Right lung (tissue), 2 donors: ENCODE measurements at regions not wholly inside any gene's neighbourhood (a gene's known extent, or its start where the extent isn't known, plus 50 kb on each side); places are given as distances from the start of the nearest gene placed in this dataset.

Experiments
- DNase-seq, 2 donors: peaks; one replicate each; pipeline ENCODE4 v3.0.0-alpha.2; 2013

- no peak for DNase-seq
These were observed 568.4 kb upstream of the CAMK1G start for GRCh38 chr1:209015092-209015491.

GRCh38 chr1:209021622-209022021 is 561.9 kb upstream of the CAMK1G start:
- DNase-seq: no peak

GRCh38 chr1:209023790-209024189 is 559.7 kb upstream of the CAMK1G start:
- DNase-seq: no peak

- no peak for DNase-seq
These were observed 553.8 kb upstream of the CAMK1G start for GRCh38 chr1:209029737-209030136.

- DNase-seq: no peak
These were observed 552.9 kb upstream of the CAMK1G start for GRCh38 chr1:209030454-209031167.

- DNase-seq: no peak
These were observed 546.5 kb upstream of the CAMK1G start for GRCh38 chr1:209037064-209037463.

GRCh38 chr1:209038316-209038715 is 545.2 kb upstream of the CAMK1G start:
- DNase-seq: no peak

- no peak for DNase-seq
These were observed 544.8 kb upstream of the CAMK1G start for GRCh38 chr1:209038735-209039134.

GRCh38 chr1:209040351-209040750 is 543.2 kb upstream of the CAMK1G start:
- no peak for DNase-seq

- no peak for DNase-seq
These were observed 541.6 kb upstream of the CAMK1G start for GRCh38 chr1:209041927-209042326.

- no peak for DNase-seq
These were observed 541.1 kb upstream of the CAMK1G start for GRCh38 chr1:209042413-209042812.

GRCh38 chr1:209045331-209046057 is 538.0 kb upstream of the CAMK1G start:
- DNase-seq: no peak

GRCh38 chr1:209046058-209046417 is 537.5 kb upstream of the CAMK1G start:
- DNase-seq: no peak

- no peak for DNase-seq
These were observed 536.6 kb upstream of the CAMK1G start for GRCh38 chr1:209046935-209047334.

GRCh38 chr1:209048941-209049669 is 534.4 kb upstream of the CAMK1G start:
- DNase-seq: no peak

- no peak for DNase-seq
These were observed 531.9 kb upstream of the CAMK1G start for GRCh38 chr1:209051570-209051969.

- no peak for DNase-seq
These were observed 529.9 kb upstream of the CAMK1G start for GRCh38 chr1:209053587-209053986.

- DNase-seq: no peak
These were observed 526.4 kb upstream of the CAMK1G start for GRCh38 chr1:209057083-209057482.

GRCh38 chr1:209057901-209058300 is 525.6 kb upstream of the CAMK1G start:
- no peak for DNase-seq

- DNase-seq: no peak
These were observed 524.1 kb upstream of the CAMK1G start for GRCh38 chr1:209059376-209059775.

GRCh38 chr1:209059981-209060380 is 523.5 kb upstream of the CAMK1G start:
- no peak for DNase-seq

- no peak for DNase-seq
These were observed 521.4 kb upstream of the CAMK1G start for GRCh38 chr1:209062081-209062620.

GRCh38 chr1:209062863-209063262 is 520.7 kb upstream of the CAMK1G start:
- DNase-seq: no peak
